Transverse colon (tissue), 4 donors: ENCODE measurements at regions not wholly inside any gene's neighbourhood (a gene's known extent, or its start where the extent isn't known, plus 50 kb on each side); places are given as distances from the start of the nearest gene placed in this dataset.
"Not testable (repeated sequence)": the region's sequence is repeated elsewhere in the genome, so short reads cannot be mapped to it uniquely, and the experiment has no call there.

ENCODE experiments used
- DNase-seq: peaks from one replicate; pipeline ENCODE4 v3.0.0-alpha.2; 2019
- H3K27ac ChIP-seq, 4 donors: fragments of 200-600 bp; sonication (generic); 2 replicates each; pipeline ENCODE4 v1.5.1; 2016 to 2018; ENCODE audit warnings: inconsistent platforms in 4 of 4
- H3K27me3 ChIP-seq: fragments of 200-600 bp; sonication (generic); 2 replicates; pipeline ENCODE4 v1.5.1; 2017; ENCODE audit warnings: inconsistent platforms
- H3K36me3 ChIP-seq, 4 donors: fragments of 200-600 bp; sonication (generic); 2 replicates each; pipeline ENCODE4 v1.5.1; 2017 to 2019; ENCODE audit warnings: inconsistent platforms in 4 of 4
- H3K4me1 ChIP-seq, 4 donors: fragments of 200-600 bp; sonication (generic); 2 replicates each; pipeline ENCODE4 v1.5.1; 2017 to 2020; ENCODE audit warnings: inconsistent platforms in 4 of 4
- H3K4me3 ChIP-seq, 4 donors: fragments of 200-600 bp; sonication (generic); 1 replicate in 1 of 4; 2 replicates in 3 of 4; pipeline versions ENCODE4 v1.5.1 to v1.6.1; 2017 to 2019; ENCODE audit warnings: inconsistent platforms in 4 of 4
- H3K9me3 ChIP-seq, 2 donors: fragments of 200-600 bp; sonication (generic); 2 replicates each; pipeline ENCODE4 v1.5.1; 2017 to 2019; ENCODE audit warnings: inconsistent platforms in 2 of 2
- EP300 ChIP-seq: sonication (generic); formaldehyde crosslinking; IDR thresholded peaks from one replicate; pipeline ENCODE4 v1.6.1; 2017; ENCODE audit warnings: antibody characterized with exemption, low read depth
- POLR2A ChIP-seq: fragments of 450-650 bp; IDR thresholded peaks from one replicate; pipeline ENCODE4 v1.6.1; 2016; ENCODE audit warnings: antibody characterized with exemption, mild to moderate bottlenecking, moderate library complexity
- POLR2AphosphoS5 ChIP-seq, 3 donors: sonication (generic); formaldehyde crosslinking; IDR thresholded peaks; one replicate each; pipeline ENCODE4 v1.6.1; 2016; ENCODE audit warnings: antibody characterized with exemption in 3 of 3
- WGBS, 2 donors: methylation state at CpG; one replicate each; pipeline ENCODE4 v1.1.5; 2018; ENCODE audit warnings: low coverage in 1 of 2; 5-methylcytosine and 5-hydroxymethylcytosine counted together
- in situ Hi-C, 4 donors: fragments of 200-750 bp; cut with MboI; loops; one replicate each; pipeline versions ENCODE4 v1.15.0 to v1.15.1; 2017; ENCODE audit warnings: low sequenced_read_pairs in 3 of 4, low pct_ligation_motif_present in 1 of 4, low pct_unique_long_range_greater_than_20kb in 1 of 4
- intact Hi-C: fragments of 100-400 bp; cut with DNase I; formaldehyde crosslinking; loops from one replicate; pipeline ENCODE4 v1.15.1; 2023; ENCODE audit warnings: low total_unique reads
- small RNA-seq, 4 donors: library from RNA; depleted of rRNA; stranded (forward); fragments of <200 nt; gene quantifications; one replicate each; pipeline ENCODE3, GENCODE V24; 2016
- TF ChIP-seq, protein P1 (sequence below), 5 experiments: fragments of 200-600 bp in 3 of 5; fragments of 450-650 bp in 2 of 5; sonication (generic) in 3 of 5; IDR thresholded peaks; 1 replicate in 2 of 5; 2 replicates in 3 of 5; pipeline ENCODE4 v1.5.1; 2016 to 2017; ENCODE audit warnings: antibody characterized with exemption in 5 of 5, inconsistent platforms in 3 of 5, mild to moderate bottlenecking in 2 of 5, moderate library complexity in 1 of 5

DNA sequence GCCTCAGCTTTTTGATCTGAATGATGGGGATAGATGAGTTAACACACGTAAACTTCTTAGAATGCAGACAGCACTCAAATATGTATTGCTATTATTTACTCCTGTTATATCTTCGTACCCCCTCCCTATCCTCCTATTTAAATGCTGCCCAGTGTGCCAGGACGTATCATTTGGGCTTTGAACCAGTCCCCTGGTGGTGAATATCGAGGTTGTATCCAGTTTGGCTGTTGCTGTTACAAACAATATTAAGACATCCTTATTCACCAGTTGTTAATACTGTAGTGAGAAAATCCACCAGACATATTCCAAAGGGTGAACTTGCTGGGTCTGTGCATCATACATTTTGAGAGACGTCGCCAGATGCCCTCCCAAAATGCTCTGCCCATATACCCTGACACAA lies 51.5 kb upstream of the FOXN3 start:
- Histone ChIP-seq H3K4me1 (peaks cover 0 to 8% (median 0%) of the 10 kb centered on the region in 4 donors), H3K27ac (no peak overlapping the region), H3K9me3 (no peaks in the 10 kb centered on the region), H3K4me3 (no peak overlapping the region), H3K27me3 (no peaks in the 10 kb centered on the region), H3K36me3 (no peaks in the 10 kb centered on the region)
- DNase-seq = no peak
- in situ Hi-C loops = no loop called here
- 94 to 95% methylated on average over 6 of the region's 6 CpGs for WGBS, 2 donors
- TF ChIP-seq, protein P1, sequence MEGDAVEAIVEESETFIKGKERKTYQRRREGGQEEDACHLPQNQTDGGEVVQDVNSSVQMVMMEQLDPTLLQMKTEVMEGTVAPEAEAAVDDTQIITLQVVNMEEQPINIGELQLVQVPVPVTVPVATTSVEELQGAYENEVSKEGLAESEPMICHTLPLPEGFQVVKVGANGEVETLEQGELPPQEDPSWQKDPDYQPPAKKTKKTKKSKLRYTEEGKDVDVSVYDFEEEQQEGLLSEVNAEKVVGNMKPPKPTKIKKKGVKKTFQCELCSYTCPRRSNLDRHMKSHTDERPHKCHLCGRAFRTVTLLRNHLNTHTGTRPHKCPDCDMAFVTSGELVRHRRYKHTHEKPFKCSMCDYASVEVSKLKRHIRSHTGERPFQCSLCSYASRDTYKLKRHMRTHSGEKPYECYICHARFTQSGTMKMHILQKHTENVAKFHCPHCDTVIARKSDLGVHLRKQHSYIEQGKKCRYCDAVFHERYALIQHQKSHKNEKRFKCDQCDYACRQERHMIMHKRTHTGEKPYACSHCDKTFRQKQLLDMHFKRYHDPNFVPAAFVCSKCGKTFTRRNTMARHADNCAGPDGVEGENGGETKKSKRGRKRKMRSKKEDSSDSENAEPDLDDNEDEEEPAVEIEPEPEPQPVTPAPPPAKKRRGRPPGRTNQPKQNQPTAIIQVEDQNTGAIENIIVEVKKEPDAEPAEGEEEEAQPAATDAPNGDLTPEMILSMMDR (IDR thresholded peaks at IDR 0.05) = no peak
- intact Hi-C loops = no loop called here

DNA sequence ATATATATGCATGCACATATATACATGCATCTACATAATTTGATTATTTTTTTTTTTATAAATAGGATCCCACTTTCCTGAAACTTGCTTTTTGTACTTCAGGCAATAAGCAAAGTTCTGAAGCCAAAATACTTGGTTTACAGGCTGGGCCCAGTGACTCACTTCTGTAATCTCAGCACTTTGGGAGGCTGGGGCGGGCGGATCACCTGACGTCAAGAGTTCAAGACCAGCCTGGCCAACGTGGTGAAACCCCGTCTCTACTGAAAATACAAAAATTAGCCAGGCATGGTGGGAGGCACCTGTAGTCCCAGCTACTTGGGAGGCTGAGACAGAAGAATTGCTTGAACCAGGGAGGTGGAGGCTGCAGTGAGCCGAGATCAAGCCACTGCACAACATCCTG lies 51.0 kb upstream of the FOXN3 start:
- DNase-seq, intact Hi-C loops, in situ Hi-C loops, H3K27me3 ChIP-seq, H3K36me3 ChIP-seq, H3K9me3 ChIP-seq, H3K4me3 ChIP-seq, H3K4me1 ChIP-seq, H3K27ac ChIP-seq: not testable (repeated sequence)
- WGBS, 2 donors = 86 to 100% methylated on average over 3 to 6 of the region's 6 CpGs

GRCh38 chr14:89466944-89467343 lies 49.9 kb upstream of the FOXN3 start:
- no peak overlapping the region for H3K27ac ChIP-seq
- TF ChIP-seq EP300 = no peak
- TF ChIP-seq, protein P1 (IDR thresholded peaks at IDR 0.05) = no peak
- TF ChIP-seq POLR2AphosphoS5 (IDR thresholded peaks at IDR 0.05) = no peak
- TF ChIP-seq POLR2A = no peak
- H3K27me3 ChIP-seq = no peaks in the 10 kb centered on the region
- 81 to 82% methylated on average over 5 to 14 of the region's 14 CpGs for WGBS, 2 donors
- H3K9me3 ChIP-seq = no peaks in the 10 kb centered on the region
- peaks cover 0 to 8% (median 0%) of the 10 kb centered on the region in 4 donors for H3K4me1 ChIP-seq
- no peak overlapping the region for H3K4me3 ChIP-seq
- no peak for DNase-seq
- in situ Hi-C loops (no loop called here), intact Hi-C loops (no loop called here)
- no peaks in the 10 kb centered on the region for H3K36me3 ChIP-seq

Small RNAs in the stretch of these regions (small RNA-seq; reads per million reads assigned to genes)
- gene RF00019 (0 reads per million in 4 donors), gene RN7SKP107 (0 reads per million in 4 donors)
